DOHH2 (cell line): ENCODE measurements at regions not wholly inside any gene's neighbourhood (a gene's known extent, or its start where the extent isn't known, plus 50 kb on each side); places are given as distances from the start of the nearest gene placed in this dataset.

Experiments
- CTCF ChIP-seq: fragments of 200-600 bp; sonication (generic); IDR thresholded peaks from one replicate; pipeline ENCODE4 v1.5.1; 2014; ENCODE audit warnings: antibody characterized with exemption, mild to moderate bottlenecking, low read depth, low read length; ENCODE audit not compliant: poor library complexity, severe bottlenecking
- EZH2phosphoT487 ChIP-seq: fragments of 200-600 bp; sonication (generic); IDR thresholded peaks from 2 replicates; pipeline ENCODE4 v1.6.1; 2017; ENCODE audit warnings: borderline replicate concordance, mild to moderate bottlenecking, antibody characterized with exemption, low read length, moderate library complexity, mixed read lengths

GRCh38 chr20:29325304-29325640 is 1932.2 kb upstream of the DEFB115 start:
- no peak for TF ChIP-seq CTCF
- TF ChIP-seq EZH2phosphoT487 = no peak
